ENCODE measurements at regions not wholly inside any gene's neighbourhood (a gene's known extent, or its start where the extent isn't known, plus 50 kb on each side); places are given as distances from the start of the nearest gene placed in this dataset.

DNA sequence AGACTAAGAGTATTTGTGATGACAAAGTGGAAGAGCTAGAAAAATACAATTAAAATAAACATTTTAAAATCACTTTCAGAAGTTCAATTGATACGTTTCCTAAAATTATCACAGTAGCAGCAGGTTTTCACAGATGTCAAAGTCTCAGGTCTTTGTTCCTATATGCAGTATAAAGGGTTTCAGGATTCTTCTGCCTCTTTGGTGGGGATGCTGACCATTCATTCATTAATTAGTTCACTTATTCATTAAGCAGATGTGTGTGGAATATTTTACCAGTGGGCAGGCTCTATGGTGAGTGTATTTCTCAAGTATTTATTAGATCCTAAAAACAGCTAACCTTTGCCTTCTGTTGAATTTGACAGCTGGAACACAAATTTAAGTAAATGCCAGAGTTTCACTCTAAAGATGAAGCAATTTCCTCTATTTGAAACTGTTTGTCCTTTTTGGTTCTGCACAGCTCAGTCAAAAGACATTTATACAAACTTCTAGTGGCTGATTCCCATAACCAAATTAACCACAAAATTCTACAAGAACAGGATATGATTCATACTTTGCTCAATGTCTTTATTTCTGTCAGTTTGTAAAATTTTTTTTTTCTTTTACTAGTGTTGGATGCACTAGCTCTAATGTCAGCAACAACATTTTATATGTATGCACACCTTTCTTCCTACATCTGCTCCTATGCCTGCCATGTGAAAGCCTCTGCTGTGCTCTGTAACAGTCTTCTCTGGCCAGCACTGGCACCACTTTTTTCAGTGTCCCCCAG lies 75.9 kb upstream of the PRR16 start:
- no peak overlapping the region for H3K4me3 ChIP-seq (ENCODE audit: low read depth, low read length, poor library complexity, severe bottlenecking)
- TF ChIP-seq, protein P1, sequence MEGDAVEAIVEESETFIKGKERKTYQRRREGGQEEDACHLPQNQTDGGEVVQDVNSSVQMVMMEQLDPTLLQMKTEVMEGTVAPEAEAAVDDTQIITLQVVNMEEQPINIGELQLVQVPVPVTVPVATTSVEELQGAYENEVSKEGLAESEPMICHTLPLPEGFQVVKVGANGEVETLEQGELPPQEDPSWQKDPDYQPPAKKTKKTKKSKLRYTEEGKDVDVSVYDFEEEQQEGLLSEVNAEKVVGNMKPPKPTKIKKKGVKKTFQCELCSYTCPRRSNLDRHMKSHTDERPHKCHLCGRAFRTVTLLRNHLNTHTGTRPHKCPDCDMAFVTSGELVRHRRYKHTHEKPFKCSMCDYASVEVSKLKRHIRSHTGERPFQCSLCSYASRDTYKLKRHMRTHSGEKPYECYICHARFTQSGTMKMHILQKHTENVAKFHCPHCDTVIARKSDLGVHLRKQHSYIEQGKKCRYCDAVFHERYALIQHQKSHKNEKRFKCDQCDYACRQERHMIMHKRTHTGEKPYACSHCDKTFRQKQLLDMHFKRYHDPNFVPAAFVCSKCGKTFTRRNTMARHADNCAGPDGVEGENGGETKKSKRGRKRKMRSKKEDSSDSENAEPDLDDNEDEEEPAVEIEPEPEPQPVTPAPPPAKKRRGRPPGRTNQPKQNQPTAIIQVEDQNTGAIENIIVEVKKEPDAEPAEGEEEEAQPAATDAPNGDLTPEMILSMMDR (conservative IDR thresholded peaks at IDR 0.05; ENCODE audit: low read depth, low read length): no peak
- no peak for TF ChIP-seq EZH2 (IDR thresholded peaks at IDR 0.05; ENCODE audit: borderline replicate concordance, low read depth, low read length, poor library complexity, severe bottlenecking)
- no peaks in the 10 kb centered on the region for H3K27me3 ChIP-seq (replicated peaks; ENCODE audit: insufficient read depth, low read depth, low read length, poor library complexity)
- intact Hi-C loops (cut with micrococcal nuclease; ENCODE audit: unreplicated experiment): no loop called here
- ChIA-PET POLR2A (ENCODE audit: low non-redundant PET) (interaction anchor here (0.6 kb wide), 1 partner anchor 711 kb away, joined by 3 read pairs; no protein-coding TSS in a partner anchor), CTCF (no interaction called here)
- H3K4me1 ChIP-seq (ENCODE audit: insufficient read depth, low read length, poor library complexity, severe bottlenecking): no peaks in the 10 kb centered on the region
- H3K27ac ChIP-seq (ENCODE audit: low read depth, low read length, poor library complexity, severe bottlenecking): no peak overlapping the region
- peak; percentile 63 for DNase-seq (ENCODE audit: low spot score)
- H3K9me3 ChIP-seq (ENCODE audit: low read depth, low read length, poor library complexity, severe bottlenecking): no peaks in the 10 kb centered on the region
- H3K36me3 ChIP-seq (ENCODE audit: insufficient read depth, low read length, poor library complexity, severe bottlenecking): no peaks in the 10 kb centered on the region
- no TSS peak for BruUV-seq (replicated peaks)

DNA sequence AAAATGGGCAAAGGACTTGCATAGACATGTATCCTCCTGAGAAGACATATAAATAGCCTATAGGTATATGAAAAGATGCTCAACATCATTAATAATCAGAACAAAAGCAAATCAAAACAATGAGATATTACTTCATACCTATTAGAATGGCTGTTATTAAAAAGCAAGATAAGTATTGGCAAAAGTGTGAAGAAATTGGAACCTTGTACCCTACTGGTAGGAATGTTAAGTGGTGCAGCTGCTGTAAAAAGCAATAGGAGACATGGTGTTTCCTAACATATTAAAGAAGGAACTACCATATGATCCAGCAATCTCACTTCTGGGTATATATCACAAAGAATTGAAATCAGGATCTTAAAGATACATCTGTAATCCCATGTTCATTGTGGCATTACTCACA lies 69.8 kb upstream of the PRR16 start:
- CTCF ChIA-PET: no interaction called here

DNA sequence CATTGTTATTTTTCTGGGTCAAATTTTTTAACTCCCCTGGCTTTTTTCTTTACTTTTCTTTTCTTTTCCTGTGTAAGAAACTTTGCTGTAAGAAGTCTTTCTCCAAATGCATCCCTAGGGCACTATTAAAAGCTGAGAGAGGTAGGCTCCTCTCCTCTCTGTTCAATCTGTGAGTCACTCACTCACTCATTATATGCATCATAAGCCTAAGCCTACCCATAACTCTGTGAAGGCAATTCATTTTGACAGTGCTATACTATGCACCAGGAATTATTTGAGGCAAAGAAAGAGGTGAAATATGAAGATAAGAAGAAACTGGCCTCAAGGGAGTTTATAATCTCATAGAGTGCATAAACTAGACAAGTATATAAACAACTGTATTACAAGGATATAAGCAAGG lies 67.9 kb upstream of the PRR16 start:
- ChIA-PET CTCF (no interaction called here), POLR2A (ENCODE audit: low non-redundant PET) (no interaction called here)
- no peaks in the 10 kb centered on the region for H3K27me3 ChIP-seq (replicated peaks; ENCODE audit: insufficient read depth, low read depth, low read length, poor library complexity)
- no peaks in the 10 kb centered on the region for H3K4me1 ChIP-seq (ENCODE audit: insufficient read depth, low read length, poor library complexity, severe bottlenecking)
- intact Hi-C loops (cut with micrococcal nuclease; ENCODE audit: unreplicated experiment): no loop called here
- H3K36me3 ChIP-seq (ENCODE audit: insufficient read depth, low read length, poor library complexity, severe bottlenecking): no peaks in the 10 kb centered on the region
- H3K27ac ChIP-seq (ENCODE audit: low read depth, low read length, poor library complexity, severe bottlenecking): no peak overlapping the region
- no peaks in the 10 kb centered on the region for H3K9me3 ChIP-seq (ENCODE audit: low read depth, low read length, poor library complexity, severe bottlenecking)
- DNase-seq (ENCODE audit: low spot score): peak; percentile 64
- H3K4me3 ChIP-seq (ENCODE audit: low read depth, low read length, poor library complexity, severe bottlenecking): no peak overlapping the region
- no TSS peak for BruUV-seq (replicated peaks)
- TF ChIP-seq EZH2 (IDR thresholded peaks at IDR 0.05; ENCODE audit: borderline replicate concordance, low read depth, low read length, poor library complexity, severe bottlenecking): no peak
- TF ChIP-seq, protein P1 (conservative IDR thresholded peaks at IDR 0.05; ENCODE audit: low read depth, low read length): no peak

More for the DNA sequence above, 69.8 kb upstream of the PRR16 start:
- H3K4me3 ChIP-seq (ENCODE audit: low read depth, low read length, poor library complexity, severe bottlenecking): no peak overlapping the region
- H3K27me3 ChIP-seq (replicated peaks; ENCODE audit: insufficient read depth, low read depth, low read length, poor library complexity): no peaks in the 10 kb centered on the region
- no peaks in the 10 kb centered on the region for H3K4me1 ChIP-seq (ENCODE audit: insufficient read depth, low read length, poor library complexity, severe bottlenecking)
- H3K9me3 ChIP-seq (ENCODE audit: low read depth, low read length, poor library complexity, severe bottlenecking): no peaks in the 10 kb centered on the region
- no peak for DNase-seq (ENCODE audit: low spot score)
- H3K27ac ChIP-seq (ENCODE audit: low read depth, low read length, poor library complexity, severe bottlenecking): no peak overlapping the region
- BruUV-seq (replicated peaks): no TSS peak
- intact Hi-C loops (cut with micrococcal nuclease; ENCODE audit: unreplicated experiment): no loop called here
- POLR2A ChIA-PET (ENCODE audit: low non-redundant PET): no interaction called here
- TF ChIP-seq EZH2 (IDR thresholded peaks at IDR 0.05; ENCODE audit: borderline replicate concordance, low read depth, low read length, poor library complexity, severe bottlenecking): no peak
- TF ChIP-seq, protein P1 (conservative IDR thresholded peaks at IDR 0.05; ENCODE audit: low read depth, low read length): no peak
- no peaks in the 10 kb centered on the region for H3K36me3 ChIP-seq (ENCODE audit: insufficient read depth, low read length, poor library complexity, severe bottlenecking)
